Activated gamma-delta T cell treated with Interleukin-2 at 50 U/mL for 16 hours (primary cell): ENCODE measurements at regions not wholly inside any gene's neighbourhood (a gene's known extent, or its start where the extent isn't known, plus 50 kb on each side); places are given as distances from the start of the nearest gene placed in this dataset.
"Not testable (repeated sequence)": the region's sequence is repeated elsewhere in the genome, so short reads cannot be mapped to it uniquely, and the experiment has no call there.

Experiments
- DNase-seq: peaks from one replicate; pipeline ENCODE4 v3.0.0-alpha.2; 2020

- DNase-seq, result no peak
These were observed 89.8 kb downstream of the RHOU start for GRCh38 chr1:228825041-228825440.

- no peak for DNase-seq
These were observed 90.7 kb downstream of the RHOU start for GRCh38 chr1:228825840-228826484.

- no peak for DNase-seq
These were observed 91.7 kb downstream of the RHOU start for GRCh38 chr1:228827019-228827418.

- DNase-seq, result no peak
These were observed 92.9 kb downstream of the RHOU start for GRCh38 chr1:228828151-228828550.

- no peak for DNase-seq
These were observed 95.1 kb downstream of the RHOU start for GRCh38 chr1:228830185-228830953.

- DNase-seq, result no peak
These were observed 95.7 kb downstream of the RHOU start for GRCh38 chr1:228830954-228831481.

- no peak for DNase-seq
These were observed 98.8 kb downstream of the RHOU start for GRCh38 chr1:228833911-228834688.

- DNase-seq, result no peak
These were observed 100.2 kb downstream of the RHOU start for GRCh38 chr1:228835456-228835855.

- no peak for DNase-seq
These were observed 100.6 kb downstream of the RHOU start for GRCh38 chr1:228835911-228836310.

- DNase-seq, result no peak
These were observed 101.1 kb downstream of the RHOU start for GRCh38 chr1:228836427-228836826.

GRCh38 chr1:228837032-228837431, 101.8 kb downstream of the RHOU start:
- DNase-seq, result no peak

GRCh38 chr1:228837817-228838716, 102.8 kb downstream of the RHOU start:
- no peak for DNase-seq

- no peak for DNase-seq
These were observed 103.6 kb downstream of the RHOU start for GRCh38 chr1:228838717-228839500.

GRCh38 chr1:228839656-228840055, 104.4 kb downstream of the RHOU start:
- no peak for DNase-seq

- DNase-seq, result no peak
These were observed 106.4 kb downstream of the RHOU start for GRCh38 chr1:228841632-228842031.

- no peak for DNase-seq
These were observed 107.0 kb downstream of the RHOU start for GRCh38 chr1:228842094-228842775.

GRCh38 chr1:228845101-228845500, 109.8 kb downstream of the RHOU start:
- DNase-seq, result no peak

- no peak for DNase-seq
These were observed 111.7 kb downstream of the RHOU start for GRCh38 chr1:228846952-228847351.

GRCh38 chr1:228847451-228847850, 112.2 kb downstream of the RHOU start:
- not testable (repeated sequence) for DNase-seq

GRCh38 chr1:228848406-228848805, 113.1 kb downstream of the RHOU start:
- DNase-seq, result no peak

GRCh38 chr1:228849011-228849541, 113.8 kb downstream of the RHOU start:
- no peak for DNase-seq
